K562 (cell line): ENCODE measurements at regions not wholly inside any gene's neighbourhood (a gene's known extent, or its start where the extent isn't known, plus 50 kb on each side); places are given as distances from the start of the nearest gene placed in this dataset.

Source experiments
- RBFOX2 ChIP-seq: fragments of 200-400 bp; formaldehyde crosslinking; IDR thresholded peaks from 2 replicates; pipeline ENCODE4 v1.6.1; 2017; ENCODE audit warnings: low read depth, mild to moderate bottlenecking, low read length, moderate library complexity
- SAP30 ChIP-seq: fragments of 200-600 bp; sonication (generic); IDR thresholded peaks from 2 replicates; pipeline ENCODE4 v1.6.1; 2012; ENCODE audit warnings: borderline replicate concordance, low read depth, mild to moderate bottlenecking, moderate library complexity, low read length, control low read depth, inconsistent platforms; ENCODE audit not compliant: insufficient read depth, poor library complexity, severe bottlenecking
- SMAD4 ChIP-seq: fragments of 250-450 bp; sonication (Bioruptor Pico); conservative IDR thresholded peaks from 2 replicates; pipeline ENCODE4 v1.8.0; 2021; ENCODE audit warnings: inconsistent platforms, mild to moderate bottlenecking, moderate library complexity
- ZNF143 ChIP-seq: sonication (generic); formaldehyde crosslinking; IDR thresholded peaks from 2 replicates; pipeline ENCODE4 v1.9.0; 2022; ENCODE audit warnings: mild to moderate bottlenecking, missing genetic modification reagents

DNA sequence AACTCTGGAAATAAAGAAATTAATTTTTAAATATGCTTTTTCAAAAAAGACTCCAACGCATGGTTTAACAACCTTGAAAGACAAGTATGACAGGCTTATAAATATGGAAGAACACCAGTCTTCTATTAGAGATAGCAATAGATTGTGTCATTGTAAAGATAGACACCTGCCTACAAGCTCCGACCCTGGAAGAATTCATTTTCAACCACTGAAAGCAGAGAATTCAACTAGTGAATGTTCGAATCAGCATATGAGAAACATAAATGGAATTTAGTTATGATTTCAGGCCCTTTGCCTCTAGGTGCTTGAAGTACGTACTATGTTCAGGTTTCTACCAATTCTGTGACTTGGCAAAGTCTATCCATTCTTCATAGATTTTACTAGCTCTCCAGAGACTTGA, 244.5 kb downstream of the DPY19L2 start:
- TF ChIP-seq SMAD4 (CRISPR knock-in tag) (no peak), SAP30 (no peak), ZNF143 (CRISPR knock-in tag) (no peak), RBFOX2 (no peak)
